PC-3 (cell line): ENCODE measurements at regions not wholly inside any gene's neighbourhood (a gene's known extent, or its start where the extent isn't known, plus 50 kb on each side); places are given as distances from the start of the nearest gene placed in this dataset.

Experiments used
- ATAC-seq: fragments of 200-7000 bp; cut with Tn5 transposase; 2 replicates; pipeline ENCODE4 v1.9.1; 2020; ENCODE audit warnings: mild to moderate bottlenecking, moderate library complexity
- BruUV-seq: library from RNA; stranded (reverse); fragments of 400-500 nt; replicated peaks from 2 replicates; lab custom pipeline; 2021; lab: Mats Ljungman, UMichigan
- CTCF ChIA-PET: fragments of 300-600 bp; sonication (Branson Sonifier 250); formaldehyde crosslinking; loops from one replicate; lab custom pipeline; 2022; ENCODE audit warnings: antibody characterized with exemption; lab: Charles Lee
- POLR2A ChIA-PET: fragments of 300-600 bp; sonication (Branson Sonifier 250); formaldehyde crosslinking; loops from one replicate; lab custom pipeline; 2022; ENCODE audit warnings: antibody characterized with exemption; ENCODE audit not compliant: unreplicated experiment; lab: Charles Lee
- DNase-seq: peaks from one replicate; pipeline ENCODE4 v3.0.0-alpha.2; 2015
- H2AFZ ChIP-seq: fragments of 300-600 bp; sonication (generic); 2 replicates; pipeline ENCODE4 v1.6.0; 2016; ENCODE audit warnings: antibody characterized with exemption, low read length
- H3F3A ChIP-seq: fragments of 300-600 bp; sonication (generic); one replicate; pipeline ENCODE4 v1.6.0; 2017; ENCODE audit warnings: antibody characterized with exemption, low read length, control low read depth, mild to moderate bottlenecking; ENCODE audit not compliant: unreplicated experiment
- H3K27ac ChIP-seq: fragments of 300-600 bp; sonication (generic); 2 replicates; pipeline ENCODE4 v1.5.1; 2016; ENCODE audit warnings: mild to moderate bottlenecking, low read length
- H3K27me3 ChIP-seq: fragments of 300-600 bp; sonication (generic); 2 replicates; pipeline ENCODE4 v1.6.1; 2016; ENCODE audit warnings: low read length, mixed read lengths
- H3K36me3 ChIP-seq: fragments of 300-600 bp; sonication (generic); 2 replicates; pipeline ENCODE4 v1.6.1; 2016; ENCODE audit warnings: low read depth, mixed run types, low read length, mixed read lengths
- H3K4me1 ChIP-seq: fragments of 300-600 bp; sonication (generic); 2 replicates; pipeline ENCODE4 v1.5.1; 2016; ENCODE audit warnings: low read length; ENCODE audit not compliant: insufficient read depth
- H3K4me2 ChIP-seq: fragments of 300-600 bp; sonication (generic); 2 replicates; pipeline ENCODE4 v1.6.0; 2016; ENCODE audit warnings: low read length
- H3K4me3 ChIP-seq: fragments of 300-600 bp; sonication (generic); 2 replicates; pipeline ENCODE4 v1.5.1; 2016; ENCODE audit warnings: mild to moderate bottlenecking, low read length, mixed read lengths
- H3K79me2 ChIP-seq: fragments of 300-600 bp; sonication (generic); 2 replicates; pipeline ENCODE4 v1.6.1; 2017; ENCODE audit warnings: low read length, mixed read lengths
- H3K9ac ChIP-seq: fragments of 300-600 bp; sonication (generic); 2 replicates; pipeline ENCODE4 v1.6.0; 2016; ENCODE audit warnings: mild to moderate bottlenecking, low read length
- H3K9me2 ChIP-seq: fragments of 300-600 bp; sonication (generic); replicated peaks from 2 replicates; pipeline ENCODE4 v1.6.1; 2016; ENCODE audit warnings: mixed run types, low read length, mixed read lengths
- H3K9me3 ChIP-seq: fragments of 300-600 bp; sonication (generic); 2 replicates; pipeline ENCODE4 v1.6.1; 2016; ENCODE audit warnings: low read length, mixed read lengths
- H4K20me1 ChIP-seq: fragments of 300-600 bp; sonication (generic); 2 replicates; pipeline ENCODE4 v1.6.1; 2016; ENCODE audit warnings: low read length, mixed read lengths
- CTCF ChIP-seq: fragments of 300-600 bp; sonication (generic); conservative IDR thresholded peaks from 2 replicates; pipeline ENCODE4 v1.5.1; 2017; ENCODE audit warnings: antibody characterized with exemption, low read depth, mild to moderate bottlenecking, low read length
- EZH2 ChIP-seq: fragments of 300-600 bp; sonication (generic); IDR thresholded peaks from one replicate; pipeline ENCODE4 v1.6.1; 2017; ENCODE audit warnings: antibody characterized with exemption, mild to moderate bottlenecking, low read length; ENCODE audit not compliant: unreplicated experiment
- EZH2phosphoT487 ChIP-seq: fragments of 300-600 bp; sonication (generic); IDR thresholded peaks from 2 replicates; pipeline ENCODE4 v1.6.1; 2018; ENCODE audit warnings: mild to moderate bottlenecking, antibody characterized with exemption, low read length, borderline replicate concordance
- intact Hi-C: fragments of 100-400 bp; cut with micrococcal nuclease; formaldehyde crosslinking; loops from 2 replicates; pipeline ENCODE4 v1.9.0; 2023

DNA sequence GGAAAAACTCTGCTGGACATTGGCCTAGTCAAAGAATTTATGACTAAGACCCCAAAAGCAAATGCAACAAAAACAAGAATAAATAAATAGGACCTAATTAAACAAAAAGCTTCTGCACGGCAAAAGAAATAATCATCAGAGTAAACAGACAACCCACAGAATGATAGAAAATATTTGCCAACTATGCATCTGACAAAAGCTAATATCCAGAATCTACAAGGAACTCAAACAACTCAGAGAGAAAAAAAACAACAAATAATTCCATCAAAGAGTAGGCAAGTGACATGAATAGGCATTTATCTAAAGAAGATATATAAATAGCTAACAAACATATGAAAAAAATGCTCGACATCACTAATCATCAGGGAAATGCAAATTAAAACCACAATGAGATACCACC is 91.2 kb upstream of the PALMD start:
- H3K9me3 ChIP-seq: no peaks in the 10 kb centered on the region
- no peak for ATAC-seq
- H3K9ac ChIP-seq: no peak overlapping the region
- CTCF ChIA-PET: no interaction called here
- no peak overlapping the region for H3K4me3 ChIP-seq
- no peak overlapping the region for H2AFZ ChIP-seq
- DNase-seq: peak; percentile 28
- no peaks in the 10 kb centered on the region for H3K27me3 ChIP-seq
- H4K20me1 ChIP-seq: no peaks in the 10 kb centered on the region
- no peak for TF ChIP-seq EZH2
- TF ChIP-seq EZH2phosphoT487: no peak
- no peak for TF ChIP-seq CTCF
- H3K4me1 ChIP-seq: peaks cover 47% of the 10 kb centered on the region
- intact Hi-C loops: no loop called here
- no peaks in the 10 kb centered on the region for H3K36me3 ChIP-seq
- no peak overlapping the region for H3K4me2 ChIP-seq
- H3F3A ChIP-seq: peaks cover 8% of the 10 kb centered on the region
- H3K27ac ChIP-seq: 0 out of 2 replicates have a peak overlapping the region, but pooled peaks have one; percentile 14
- no peaks in the 10 kb centered on the region for H3K79me2 ChIP-seq
- POLR2A ChIA-PET: no interaction called here
- no TSS peak for BruUV-seq
- H3K9me2 ChIP-seq: no peaks in the 10 kb centered on the region

DNA sequence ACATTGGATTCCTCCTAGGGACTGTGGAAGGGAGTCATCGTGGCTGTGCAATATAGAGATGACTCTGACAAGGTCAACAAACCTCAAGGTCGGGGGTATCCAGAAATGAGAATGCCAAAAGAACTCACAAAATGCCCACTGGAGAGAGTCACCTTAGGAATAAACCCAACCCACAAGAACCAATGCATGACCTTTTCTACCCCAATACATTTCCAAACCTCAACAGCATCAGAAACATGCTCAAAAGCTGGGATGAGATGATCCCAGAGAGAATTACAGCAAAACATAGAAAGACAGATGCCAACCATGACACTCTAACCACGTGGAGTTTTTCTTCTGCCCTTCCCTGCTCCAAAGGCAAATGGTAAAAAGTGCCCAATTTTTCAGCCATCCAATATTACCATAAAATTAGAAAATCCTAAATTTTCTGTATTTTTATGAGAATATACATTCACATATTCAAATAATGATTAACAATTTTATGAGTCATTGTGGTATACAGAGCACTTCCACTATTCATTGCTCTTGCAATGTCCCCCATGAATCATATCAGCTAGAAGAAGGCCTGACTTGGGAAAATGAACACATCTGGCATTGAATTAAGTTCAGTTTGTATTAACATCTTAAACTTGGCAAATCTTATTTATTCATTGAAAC is 88.2 kb upstream of the PALMD start:
- Histone ChIP-seq H3K79me2 (no peaks in the 10 kb centered on the region), H3K27me3 (no peaks in the 10 kb centered on the region), H4K20me1 (no peaks in the 10 kb centered on the region), H3K9ac (peak overlapping the region; percentile 73), H2AFZ (no peak overlapping the region), H3K27ac (peak overlapping the region; percentile 96), H3K4me2 (peak overlapping the region; percentile 65), H3K36me3 (no peaks in the 10 kb centered on the region), H3K9me3 (no peaks in the 10 kb centered on the region), H3F3A (peaks cover 8% of the 10 kb centered on the region), H3K4me3 (no peak overlapping the region), H3K4me1 (peaks cover 64% of the 10 kb centered on the region), H3K9me2 (no peaks in the 10 kb centered on the region)
- ATAC-seq (peak; percentile 69), DNase-seq (peak; percentile 86)
- BruUV-seq: no TSS peak
- TF ChIP-seq EZH2phosphoT487: no peak
- no peak for TF ChIP-seq EZH2
- no peak for TF ChIP-seq CTCF
- intact Hi-C loops: no loop called here
- POLR2A ChIA-PET: no interaction called here
- CTCF ChIA-PET: no interaction called here

DNA sequence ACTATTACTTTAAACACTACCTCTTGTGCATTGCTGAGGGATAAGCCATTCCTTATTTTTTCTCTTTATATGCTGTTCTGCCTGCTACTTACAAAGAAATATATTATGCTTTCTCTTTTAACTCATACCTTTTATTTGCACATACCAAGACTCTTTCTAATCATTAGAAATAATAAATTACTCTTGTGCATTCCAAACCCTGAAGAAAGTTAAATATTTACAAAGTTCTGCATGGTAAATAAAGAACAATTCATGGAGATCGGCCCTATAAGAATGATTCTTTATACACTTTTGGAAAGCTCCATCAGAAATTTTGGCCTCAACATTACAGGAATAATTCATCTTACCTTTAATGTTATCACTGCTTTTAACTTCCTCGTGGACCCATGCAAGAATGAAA is 86.7 kb upstream of the PALMD start:
- Histone ChIP-seq H3K9me3 (no peaks in the 10 kb centered on the region), H3K79me2 (no peaks in the 10 kb centered on the region), H3K27ac (peak overlapping the region; percentile 96), H2AFZ (no peak overlapping the region; the same call in 1 of the 2 replicates), H3K36me3 (no peaks in the 10 kb centered on the region), H3K9me2 (no peaks in the 10 kb centered on the region), H4K20me1 (no peaks in the 10 kb centered on the region), H3K27me3 (no peaks in the 10 kb centered on the region), H3K4me1 (peaks cover 53% of the 10 kb centered on the region), H3K4me2 (peak overlapping the region; percentile 65), H3K9ac (peak overlapping the region; percentile 73), H3K4me3 (peak overlapping the region; percentile 40), H3F3A (peaks cover 8% of the 10 kb centered on the region)
- CTCF ChIA-PET: interaction anchor here (0.7 kb wide), 1 partner anchor 26 kb away, joined by 4 read pairs; no protein-coding TSS in a partner anchor
- intact Hi-C loops: loop anchor here (1.0 kb wide), 2 partner anchors 11 to 88 kb away; no protein-coding TSS in a partner anchor
- no peak for TF ChIP-seq EZH2
- TF ChIP-seq CTCF: no peak
- no peak for TF ChIP-seq EZH2phosphoT487
- ATAC-seq: peak; percentile 72
- peak; percentile 80 for DNase-seq
- BruUV-seq: no TSS peak
- POLR2A ChIA-PET: no interaction called here
